ENCODE measurements at regions not wholly inside any gene's neighbourhood (a gene's known extent, or its start where the extent isn't known, plus 50 kb on each side); places are given as distances from the start of the nearest gene placed in this dataset.

GRCh38 chr3:187974871-187975271, 179.1 kb upstream of the LPP start:
- DNase-seq = no peak
- ChIA-PET CTCF (interaction anchor here (0.6 to 4.0 kb wide), 14 partner anchors 8 to 235 kb away, joined by 3 to 17 read pairs (median 4); partner anchors contain the start of genes BCL6 and LPP), POLR2A (interaction anchor here (0.9 to 3.6 kb wide), 7 partner anchors 11 to 237 kb away, joined by 3 to 26 read pairs (median 6); partner anchors contain the start of gene BCL6)
- Mint-ChIP-seq H3K27me3 (no peaks in the 10 kb centered on the region), H3K36me3 (ENCODE audit: low read depth) (peaks cover 3% of the 10 kb centered on the region), H3K4me1 (ENCODE audit: low read depth) (peaks cover 52% of the 10 kb centered on the region), H3K9me3 (peaks cover 6% of the 10 kb centered on the region), H3K4me3 (peak overlapping the region; percentile 30), H3K27ac (peak overlapping the region; percentile 86)
- peak; percentile 48 for ATAC-seq
- no peak for TF ChIP-seq CTCF (IDR thresholded peaks at IDR 0.05)
- intact Hi-C loops (cut with micrococcal nuclease) = loop anchor here (2.0 to 5.0 kb wide), 4 partner anchors 53 to 232 kb away; no protein-coding TSS in a partner anchor

DNA sequence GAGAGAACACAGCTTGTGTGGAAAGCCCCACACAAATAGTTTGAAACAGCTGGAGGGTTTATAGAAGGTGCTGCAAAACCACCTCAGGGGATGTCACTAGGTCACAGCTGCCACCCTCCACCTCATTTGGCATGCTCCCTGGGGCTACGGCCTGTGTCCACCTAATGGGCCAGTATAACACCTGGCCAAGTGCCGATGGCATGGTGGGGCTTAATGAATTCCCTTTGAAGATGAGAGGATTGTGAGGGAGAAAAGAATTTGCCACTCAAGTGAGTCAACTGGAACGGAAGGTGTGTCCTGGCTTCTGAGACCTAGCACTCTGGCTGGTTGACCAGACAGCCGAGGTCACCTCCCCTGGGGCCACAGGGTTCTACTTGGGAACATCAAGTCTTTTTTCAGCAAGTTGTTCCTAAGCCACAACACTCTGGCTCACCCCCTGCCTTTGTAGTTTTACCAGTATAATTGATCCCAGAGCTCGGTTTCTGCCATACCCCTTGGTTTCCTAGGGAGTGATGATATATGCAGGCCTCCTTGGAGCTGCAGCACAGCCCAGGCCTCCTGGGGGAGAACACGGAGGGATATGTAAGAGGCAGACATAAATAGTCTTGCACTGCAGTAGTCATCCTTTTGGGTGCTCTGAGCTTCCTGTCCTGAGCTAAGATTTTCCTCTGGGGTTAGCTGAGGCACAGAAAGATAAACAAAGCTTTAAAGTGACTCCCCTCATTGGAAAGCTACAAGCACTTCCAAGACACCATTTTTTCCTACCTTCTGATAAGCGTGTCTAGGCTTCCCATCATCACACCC, 178.2 kb upstream of the LPP start:
- peaks cover 58% of the 10 kb centered on the region for H3K4me1 Mint-ChIP-seq (ENCODE audit: low read depth)
- H3K4me3 Mint-ChIP-seq = peak overlapping the region; percentile 30
- TF ChIP-seq CTCF (IDR thresholded peaks at IDR 0.05) = no peak
- H3K27ac Mint-ChIP-seq = peak overlapping the region; percentile 86
- ChIA-PET CTCF (interaction anchor here (0.6 to 4.0 kb wide), 16 partner anchors 9 to 323 kb away, joined by 3 to 17 read pairs (median 3); partner anchors contain the start of genes BCL6 and LPP), POLR2A (interaction anchor here (0.6 to 3.6 kb wide), 8 partner anchors 10 to 237 kb away, joined by 3 to 26 read pairs (median 4); partner anchors contain the start of gene BCL6)
- intact Hi-C loops (cut with micrococcal nuclease) = loop anchor here (2.0 to 5.0 kb wide), 4 partner anchors 53 to 233 kb away; no protein-coding TSS in a partner anchor
- ATAC-seq (peak; percentile 66), DNase-seq (peak; percentile 39)
- peaks cover 6% of the 10 kb centered on the region for H3K9me3 Mint-ChIP-seq
- H3K36me3 Mint-ChIP-seq (ENCODE audit: low read depth) = peaks cover 3% of the 10 kb centered on the region
- H3K27me3 Mint-ChIP-seq = no peaks in the 10 kb centered on the region

DNA sequence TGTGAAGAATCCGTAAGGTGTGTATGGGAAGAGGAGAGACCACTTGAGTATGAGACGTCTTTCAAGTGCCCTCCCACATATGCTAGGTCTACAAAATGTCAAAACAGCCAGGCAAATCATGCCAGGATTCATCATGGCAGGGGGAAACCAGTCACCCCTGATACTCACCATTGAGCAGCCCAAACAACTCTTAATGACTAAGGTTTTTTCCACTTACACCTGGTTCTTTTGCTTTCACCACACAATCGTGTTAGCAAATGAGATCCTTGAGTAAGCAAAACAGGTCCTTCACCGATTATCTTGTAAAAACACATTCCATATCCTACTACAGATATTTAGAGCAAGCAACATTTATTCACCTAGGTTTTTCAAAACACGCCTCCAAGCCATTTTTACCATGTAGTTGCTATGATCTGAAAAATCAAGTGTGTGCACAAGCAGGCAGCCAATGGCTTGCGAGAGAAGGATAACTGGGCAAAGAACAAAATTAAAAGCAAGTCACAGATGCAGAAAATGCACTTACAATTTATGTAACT, 177.5 kb upstream of the LPP start:
- intact Hi-C loops (cut with micrococcal nuclease) = loop anchor here (5.0 kb wide), 3 partner anchors 54 to 174 kb away; no protein-coding TSS in a partner anchor
- Mint-ChIP-seq H3K36me3 (ENCODE audit: low read depth) (peaks cover 3% of the 10 kb centered on the region), H3K9me3 (peaks cover 6% of the 10 kb centered on the region), H3K27ac (peak overlapping the region; percentile 86), H3K4me3 (no peak overlapping the region), H3K4me1 (ENCODE audit: low read depth) (peaks cover 58% of the 10 kb centered on the region), H3K27me3 (no peaks in the 10 kb centered on the region)
- CTCF ChIA-PET = interaction anchor here (0.9 to 2.0 kb wide), 6 partner anchors 20 to 323 kb away, joined by 3 to 7 read pairs (median 4); partner anchors contain the start of gene BCL6
- peak; percentile 71 for ATAC-seq
- TF ChIP-seq CTCF (IDR thresholded peaks at IDR 0.05) = no peak
- POLR2A ChIA-PET = interaction anchor here (0.6 to 3.6 kb wide), 5 partner anchors 10 to 236 kb away, joined by 3 to 26 read pairs (median 6); partner anchors contain the start of gene BCL6
- peak; percentile 69 for DNase-seq

DNA sequence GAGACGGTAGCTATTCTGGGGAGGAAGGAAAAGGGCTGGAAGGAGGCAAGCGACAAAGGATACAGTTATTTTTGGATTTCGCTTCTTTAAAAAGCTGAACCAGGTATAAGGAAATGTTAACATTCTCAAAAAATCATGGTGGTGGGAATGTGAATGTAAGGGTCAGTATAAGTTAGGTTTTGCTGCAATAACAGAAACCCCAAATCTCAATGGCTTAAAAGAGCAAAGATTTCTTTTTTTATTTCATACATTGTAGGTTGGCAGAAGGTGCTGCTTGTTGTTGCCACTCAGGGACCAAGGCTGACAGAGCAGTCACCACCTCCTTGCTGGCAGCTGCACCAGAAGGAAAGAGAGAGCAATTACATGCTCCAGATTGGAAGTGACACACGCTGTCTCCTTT, 176.3 kb upstream of the LPP start:
- no peaks in the 10 kb centered on the region for H3K27me3 Mint-ChIP-seq
- DNase-seq (no peak), ATAC-seq (no peak)
- TF ChIP-seq CTCF (IDR thresholded peaks at IDR 0.05) = no peak
- peaks cover 6% of the 10 kb centered on the region for H3K9me3 Mint-ChIP-seq
- POLR2A ChIA-PET = interaction anchor here (0.7 to 1.0 kb wide), 2 partner anchors 8 to 235 kb away, joined by 3 read pairs; no protein-coding TSS in a partner anchor
- H3K4me3 Mint-ChIP-seq = no peak overlapping the region
- peaks cover 3% of the 10 kb centered on the region for H3K36me3 Mint-ChIP-seq (ENCODE audit: low read depth)
- intact Hi-C loops (cut with micrococcal nuclease) = loop anchor here (5.0 kb wide), 3 partner anchors 55 to 175 kb away; no protein-coding TSS in a partner anchor
- CTCF ChIA-PET = interaction anchor here (1.0 kb wide), 1 partner anchor 60 kb away, joined by 3 read pairs; no protein-coding TSS in a partner anchor
- peaks cover 58% of the 10 kb centered on the region for H3K4me1 Mint-ChIP-seq (ENCODE audit: low read depth)
- no peak overlapping the region for H3K27ac Mint-ChIP-seq

Measured in activated CD8-positive, alpha-beta T cell treated with anti-CD3 and anti-CD28 coated beads for 36 hours (primary cell).